Coronary artery (tissue), 2 donors: ENCODE measurements at regions not wholly inside any gene's neighbourhood (a gene's known extent, or its start where the extent isn't known, plus 50 kb on each side); places are given as distances from the start of the nearest gene placed in this dataset.
A peak's percentile ranks its signal among the peaks of the same experiment; 100 is the strongest.

Source experiments
- DNase-seq: peaks from one replicate; pipeline ENCODE4 v3.0.0-alpha.2; 2017; ENCODE audit warnings: low spot score
- H3K27ac ChIP-seq, 2 donors: fragments of 200-600 bp; sonication (generic); one replicate each; pipeline ENCODE4 v1.5.1; 2016 to 2019
- H3K4me3 ChIP-seq: fragments of 200-600 bp; sonication (generic); 2 replicates; pipeline ENCODE4 v1.5.1; 2016; ENCODE audit warnings: mild to moderate bottlenecking, moderate library complexity
- CTCF ChIP-seq: fragments of 200-600 bp; sonication (generic); IDR thresholded peaks from one replicate; pipeline ENCODE4 v1.5.1; 2019; ENCODE audit warnings: antibody characterized with exemption

- DNase-seq: no peak
- Histone ChIP-seq H3K27ac (no peak overlapping the region), H3K4me3 (no peak overlapping the region)
- no peak for TF ChIP-seq CTCF
These were observed 356.9 kb upstream of the RASGRP1 start for GRCh38 chr15:38921471-38921870.

GRCh38 chr15:38928431-38928830, 363.8 kb upstream of the RASGRP1 start:
- no peak overlapping the region for H3K27ac ChIP-seq
- no peak for TF ChIP-seq CTCF

GRCh38 chr15:38930851-38931572, 366.4 kb upstream of the RASGRP1 start:
- DNase-seq: no peak
- H3K27ac ChIP-seq: no peak overlapping the region
- TF ChIP-seq CTCF: no peak
- H3K4me3 ChIP-seq: no peak overlapping the region

More at GRCh38 chr15:38928431-38928830, 363.8 kb upstream of the RASGRP1 start:
- DNase-seq: no peak
- no peak overlapping the region for H3K4me3 ChIP-seq

GRCh38 chr15:38941399-38941953, 376.9 kb upstream of the RASGRP1 start:
- Histone ChIP-seq H3K27ac (no peak overlapping the region), H3K4me3 (peak overlapping the region; percentile 18)
- no peak for DNase-seq
- TF ChIP-seq CTCF: no peak

- no peak for TF ChIP-seq CTCF
- DNase-seq: no peak
- Histone ChIP-seq H3K4me3 (no peak overlapping the region), H3K27ac (no peak overlapping the region)
These were observed 379.9 kb upstream of the RASGRP1 start for GRCh38 chr15:38944536-38944935.

GRCh38 chr15:38945551-38946298, 381.1 kb upstream of the RASGRP1 start:
- TF ChIP-seq CTCF: no peak
- no peak overlapping the region for H3K27ac ChIP-seq
- no peak for DNase-seq
- no peak overlapping the region for H3K4me3 ChIP-seq
